Choroid plexus epithelial cell (primary cell): ENCODE measurements at regions not wholly inside any gene's neighbourhood (a gene's known extent, or its start where the extent isn't known, plus 50 kb on each side); places are given as distances from the start of the nearest gene placed in this dataset.

Source experiments
- DNase-seq: peaks from one replicate; pipeline ENCODE4 v3.0.0-alpha.2; 2010; ENCODE audit warnings: low read depth
- H3K4me3 ChIP-seq: 2 replicates; pipeline ENCODE4 v1.5.1; 2011; ENCODE audit warnings: low read depth, mild to moderate bottlenecking, control low read depth, low read length, moderate library complexity
- CTCF ChIP-seq: conservative IDR thresholded peaks from 2 replicates; pipeline ENCODE4 v1.5.1; 2011; ENCODE audit warnings: low read depth, mild to moderate bottlenecking, control low read depth, inconsistent platforms, low read length, moderate library complexity

GRCh38 chr1:87902830-87903229, 574.1 kb downstream of the LMO4 start:
- peak; percentile 57 for DNase-seq
- H3K4me3 ChIP-seq, result no peak overlapping the region
- no peak for TF ChIP-seq CTCF

DNA sequence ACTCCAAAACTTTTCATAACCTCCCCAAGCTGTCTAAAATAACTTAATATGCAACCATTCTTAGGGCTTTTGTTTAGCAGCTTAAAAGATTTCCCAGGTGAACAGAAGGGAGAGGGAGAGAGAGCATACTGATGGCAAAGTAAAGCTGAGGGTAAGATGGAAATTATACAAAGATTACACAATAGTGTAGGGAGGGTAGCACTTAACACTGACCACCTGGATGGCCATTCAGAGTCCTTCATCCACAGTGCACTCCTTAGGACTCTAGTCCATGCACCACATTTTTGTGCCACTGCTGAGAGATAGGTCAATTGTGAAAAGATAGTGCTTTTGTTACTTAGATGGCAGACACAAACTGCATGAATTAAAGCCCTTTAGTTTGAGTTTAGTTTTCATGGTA, 574.6 kb downstream of the LMO4 start:
- TF ChIP-seq CTCF, result no peak
- no peak for DNase-seq
- no peak overlapping the region for H3K4me3 ChIP-seq

DNA sequence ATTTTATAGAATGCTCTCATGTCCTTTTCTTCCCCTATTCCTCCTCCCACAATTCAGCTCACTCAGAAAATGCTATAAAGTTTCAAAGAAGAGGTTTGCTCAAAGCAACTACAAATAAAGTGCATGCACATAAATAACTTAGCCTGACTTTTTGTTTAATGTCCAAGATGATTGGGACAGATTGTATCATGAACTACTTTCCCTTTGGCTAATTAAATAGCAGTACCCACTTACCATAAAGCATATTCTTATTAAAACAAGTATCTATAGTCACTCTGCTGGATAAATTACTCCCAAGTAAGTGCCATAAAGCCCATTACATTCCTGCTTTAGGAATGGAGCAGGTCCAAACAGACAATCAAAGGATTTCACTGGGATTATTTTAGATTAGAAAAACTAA, 576.0 kb downstream of the LMO4 start:
- DNase-seq, result no peak
- no peak for TF ChIP-seq CTCF

DNA sequence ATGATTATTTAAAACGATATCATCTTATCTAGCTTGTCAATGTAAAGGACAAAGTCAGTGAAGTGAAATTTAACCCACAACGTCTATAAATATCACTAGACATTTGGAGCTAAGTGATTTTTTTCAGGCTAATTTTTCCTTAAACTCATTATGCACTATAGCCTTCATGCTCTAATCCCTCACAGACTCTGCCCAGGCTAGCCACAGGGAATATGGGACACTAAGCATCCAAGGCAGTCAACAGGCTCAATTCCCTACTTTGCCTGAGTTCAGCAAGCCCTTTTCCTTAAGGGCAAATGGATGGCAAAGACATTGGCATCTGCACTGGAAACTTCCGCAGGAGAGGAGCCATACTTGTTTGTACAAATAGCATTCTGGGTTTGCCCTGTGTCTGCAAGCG, 577.0 kb downstream of the LMO4 start:
- TF ChIP-seq CTCF, result no peak
- DNase-seq, result no peak
- no peak overlapping the region for H3K4me3 ChIP-seq

More for the DNA sequence above, 576.0 kb downstream of the LMO4 start:
- no peak overlapping the region for H3K4me3 ChIP-seq

DNA sequence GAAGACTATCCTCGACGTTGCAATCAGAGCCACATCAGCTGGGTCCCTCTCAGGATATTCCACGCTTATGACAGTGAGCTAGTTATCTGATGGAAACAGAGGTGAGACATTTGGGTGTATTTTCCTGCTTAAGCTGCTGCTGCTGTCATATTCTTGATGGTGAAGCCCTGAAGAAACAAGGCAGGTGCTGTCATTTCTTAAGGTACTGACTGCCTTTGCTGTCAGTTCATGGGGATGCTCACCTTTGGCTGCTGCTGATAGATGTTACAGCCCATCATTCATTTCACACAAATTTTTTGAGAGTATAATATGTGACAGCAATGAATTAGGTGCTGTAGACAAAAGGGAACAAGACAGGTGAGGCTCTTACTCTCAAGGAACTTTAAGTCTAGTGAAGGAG, 577.4 kb downstream of the LMO4 start:
- no peak for DNase-seq
- no peak for TF ChIP-seq CTCF
- H3K4me3 ChIP-seq, result no peak overlapping the region

- no peak for TF ChIP-seq CTCF
Measured at GRCh38 chr1:87913361-87913760, 584.7 kb downstream of the LMO4 start.

DNA sequence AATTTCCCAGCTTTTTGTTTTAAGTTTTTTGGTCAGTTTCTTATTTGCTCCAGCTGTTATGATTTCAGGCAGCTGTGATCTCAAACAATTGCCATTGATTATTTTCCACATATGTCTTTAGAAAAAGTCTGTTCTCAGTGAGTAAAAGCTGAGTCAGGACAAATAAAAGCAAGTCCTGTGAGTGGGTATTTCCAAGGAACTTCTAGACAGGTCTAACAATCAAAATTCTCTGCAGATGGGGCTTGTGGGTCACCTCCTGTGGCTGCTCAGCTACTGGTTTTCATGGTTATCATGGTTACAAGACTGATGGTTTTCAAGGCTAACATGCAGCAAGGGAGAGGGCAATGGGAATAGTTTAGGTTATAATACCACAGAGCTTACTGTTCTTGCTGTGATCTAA, 585.7 kb downstream of the LMO4 start:
- no peak for TF ChIP-seq CTCF
- DNase-seq, result no peak
- H3K4me3 ChIP-seq, result no peak overlapping the region

More at GRCh38 chr1:87913361-87913760, 584.7 kb downstream of the LMO4 start:
- H3K4me3 ChIP-seq, result no peak overlapping the region
- DNase-seq, result no peak
